Effector memory CD8-positive, alpha-beta T cell (primary cell): ENCODE measurements at regions not wholly inside any gene's neighbourhood (a gene's known extent, or its start where the extent isn't known, plus 50 kb on each side); places are given as distances from the start of the nearest gene placed in this dataset.

Experiments used
- ATAC-seq: fragments of 150-1000 bp; cut with Tn5 transposase; replicated peaks from 2 replicates; pipeline ENCODE4 v1.10.0; 2021; ENCODE audit warnings: mild to moderate bottlenecking, moderate library complexity
- DNase-seq, 3 experiments: peaks; one replicate each; pipeline ENCODE4 v3.0.0; 2021
- H3K27ac Mint-ChIP-seq, 2 donors: one replicate each; pipeline ENCODE4 v1.8.0; 2022; ENCODE audit warnings: mild to moderate bottlenecking in 2 of 2, mixed read lengths in 2 of 2, moderate library complexity in 2 of 2
- H3K27me3 Mint-ChIP-seq, 2 donors: one replicate each; pipeline ENCODE4 v1.8.0; 2022; ENCODE audit warnings: mixed read lengths in 2 of 2
- H3K36me3 Mint-ChIP-seq: one replicate; pipeline ENCODE4 v1.8.0; 2022; ENCODE audit warnings: mild to moderate bottlenecking, moderate library complexity, mixed read lengths; ENCODE audit not compliant: insufficient read depth
- H3K4me1 Mint-ChIP-seq, 2 donors: one replicate each; pipeline ENCODE4 v1.8.0; 2022; ENCODE audit warnings: low read depth in 2 of 2, mixed read lengths in 2 of 2
- H3K4me3 Mint-ChIP-seq, 2 donors: one replicate each; pipeline ENCODE4 v1.8.0; 2022; ENCODE audit warnings: mild to moderate bottlenecking in 2 of 2, mixed read lengths in 2 of 2, moderate library complexity in 2 of 2
- H3K9me3 Mint-ChIP-seq, 2 donors: one replicate each; pipeline ENCODE4 v1.8.0; 2022; ENCODE audit warnings: mixed read lengths in 2 of 2

DNA sequence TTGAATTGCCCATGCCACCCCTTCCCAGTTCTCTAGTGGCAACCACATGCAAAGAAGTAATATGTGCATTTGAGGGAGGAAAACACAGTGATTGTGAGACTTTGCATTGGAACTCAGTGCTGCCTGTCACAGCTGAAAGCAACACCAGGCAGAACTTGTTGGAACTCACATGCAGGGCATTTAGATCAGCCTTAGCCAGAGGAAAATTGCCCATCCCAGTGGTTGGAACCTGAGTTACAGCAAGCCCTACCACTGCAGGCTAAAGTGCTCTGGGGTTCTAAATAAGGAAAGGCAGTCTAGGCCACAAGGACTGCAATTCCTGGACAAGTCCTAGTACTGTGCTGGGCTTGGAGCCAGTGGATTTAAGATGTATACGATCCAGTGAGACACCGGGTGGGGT lies 245.3 kb upstream of the UFL1 start:
- Mint-ChIP-seq H3K9me3 (no peaks in the 10 kb centered on the region), H3K4me3 (no peak overlapping the region), H3K27ac (no peak overlapping the region), H3K36me3 (no peaks in the 10 kb centered on the region), H3K4me1 (no peaks in the 10 kb centered on the region), H3K27me3 (peaks cover 17 to 21% of the 10 kb centered on the region in 2 donors)
- ATAC-seq, result no peak
- DNase-seq, result no peak

- no peaks in the 10 kb centered on the region for H3K4me1 Mint-ChIP-seq
- peaks cover 17 to 21% of the 10 kb centered on the region in 2 donors for H3K27me3 Mint-ChIP-seq
- no peak overlapping the region for H3K4me3 Mint-ChIP-seq
- peaks cover 0 to 2% of the 10 kb centered on the region in 2 donors for H3K9me3 Mint-ChIP-seq
- DNase-seq (no peak), ATAC-seq (no peak)
- H3K27ac Mint-ChIP-seq, result no peak overlapping the region
- no peaks in the 10 kb centered on the region for H3K36me3 Mint-ChIP-seq
Measured at GRCh38 chr6:96276856-96277255, 244.8 kb upstream of the UFL1 start.

GRCh38 chr6:96279084-96279483 lies 242.5 kb upstream of the UFL1 start:
- H3K4me1 Mint-ChIP-seq, result no peaks in the 10 kb centered on the region
- ATAC-seq, result no peak
- H3K9me3 Mint-ChIP-seq, result peaks cover 0 to 2% of the 10 kb centered on the region in 2 donors
- no peak overlapping the region for H3K27ac Mint-ChIP-seq
- DNase-seq, result no peak
- H3K27me3 Mint-ChIP-seq, result peaks cover 17 to 21% of the 10 kb centered on the region in 2 donors
- no peak overlapping the region for H3K4me3 Mint-ChIP-seq
- no peaks in the 10 kb centered on the region for H3K36me3 Mint-ChIP-seq

DNA sequence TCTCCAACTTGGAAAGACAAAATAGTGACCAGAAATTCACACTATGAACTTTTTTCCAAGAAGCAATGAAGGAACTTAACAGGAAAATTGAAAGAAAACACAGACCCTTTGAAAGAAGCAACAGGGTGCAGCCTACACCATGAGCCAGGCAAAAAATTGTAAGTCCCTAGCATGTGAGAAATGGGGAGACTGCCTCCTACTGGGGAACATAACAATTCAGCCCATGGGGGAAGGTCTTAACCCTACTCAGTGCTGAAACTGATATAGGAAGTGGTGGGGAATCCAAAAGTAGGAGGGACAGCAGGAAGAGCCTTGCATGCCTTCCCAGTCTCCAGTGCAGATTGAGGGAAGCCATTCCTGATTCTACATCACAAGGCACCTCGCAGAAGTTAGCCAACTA lies 235.1 kb upstream of the UFL1 start:
- no peak overlapping the region for H3K4me3 Mint-ChIP-seq
- peaks cover 0 to 1% of the 10 kb centered on the region in 2 donors for H3K9me3 Mint-ChIP-seq
- H3K36me3 Mint-ChIP-seq, result peaks cover 3% of the 10 kb centered on the region
- ATAC-seq (no peak), DNase-seq (no peak)
- peaks cover 15 to 21% of the 10 kb centered on the region in 2 donors for H3K27me3 Mint-ChIP-seq
- no peaks in the 10 kb centered on the region for H3K4me1 Mint-ChIP-seq
- no peak overlapping the region for H3K27ac Mint-ChIP-seq

DNA sequence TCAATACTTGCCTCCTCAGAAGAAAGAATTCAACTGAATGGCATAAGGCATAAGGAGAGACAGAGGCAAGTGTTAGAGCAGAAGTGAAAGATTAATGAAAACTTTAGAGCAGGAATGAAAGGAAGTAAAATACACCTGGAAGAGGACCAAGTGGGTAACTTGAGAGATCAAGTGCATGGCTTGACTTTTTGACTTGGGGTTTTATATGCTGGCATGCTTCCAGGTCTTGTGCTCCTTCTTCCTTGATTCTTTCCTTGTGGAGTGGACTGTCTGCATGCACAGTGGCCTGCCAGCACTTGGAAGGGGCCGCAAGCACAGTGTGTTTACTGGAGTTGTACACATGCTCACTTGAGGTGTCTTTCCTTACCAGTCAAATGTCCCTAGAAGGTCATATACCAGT lies 222.1 kb upstream of the UFL1 start:
- ATAC-seq (no peak), DNase-seq (no peak)
- H3K27me3 Mint-ChIP-seq, result peaks cover 0 to 6% of the 10 kb centered on the region in 2 donors
- H3K27ac Mint-ChIP-seq, result no peak overlapping the region
- no peaks in the 10 kb centered on the region for H3K9me3 Mint-ChIP-seq
- no peaks in the 10 kb centered on the region for H3K4me1 Mint-ChIP-seq
- H3K4me3 Mint-ChIP-seq, result no peak overlapping the region
- no peaks in the 10 kb centered on the region for H3K36me3 Mint-ChIP-seq

DNA sequence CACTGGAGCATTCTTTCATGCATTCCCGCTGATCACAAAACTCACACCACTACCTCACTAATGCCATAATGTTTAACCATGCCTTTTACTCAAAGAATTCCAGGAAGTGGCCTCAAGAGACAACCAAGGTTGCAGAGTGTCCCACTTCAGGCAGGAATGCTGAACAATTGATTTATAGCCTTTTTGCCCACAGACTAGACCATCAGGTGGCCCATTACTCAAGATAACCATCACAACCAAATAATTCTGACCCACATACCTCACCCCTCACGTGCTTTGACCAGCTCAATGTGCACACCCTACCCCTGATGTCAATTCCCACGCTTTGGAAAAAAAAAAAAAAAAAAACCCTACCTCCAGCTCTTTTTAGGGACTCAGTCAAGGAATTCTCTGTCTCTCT lies 220.6 kb upstream of the UFL1 start:
- H3K27ac Mint-ChIP-seq, result no peak overlapping the region
- no peak overlapping the region for H3K4me3 Mint-ChIP-seq
- no peak for ATAC-seq
- DNase-seq, result no peak
- H3K4me1 Mint-ChIP-seq, result peaks cover 0 to 1% of the 10 kb centered on the region in 2 donors
- H3K9me3 Mint-ChIP-seq, result no peaks in the 10 kb centered on the region
- H3K27me3 Mint-ChIP-seq, result peaks cover 0 to 6% of the 10 kb centered on the region in 2 donors
- H3K36me3 Mint-ChIP-seq, result no peaks in the 10 kb centered on the region

- Mint-ChIP-seq H3K27ac (no peak overlapping the region), H3K4me1 (peaks cover 0 to 1% of the 10 kb centered on the region in 2 donors), H3K27me3 (peaks cover 0 to 6% of the 10 kb centered on the region in 2 donors), H3K4me3 (no peak overlapping the region), H3K36me3 (no peaks in the 10 kb centered on the region), H3K9me3 (no peaks in the 10 kb centered on the region)
- DNase-seq, result no peak
- no peak for ATAC-seq
Measured at GRCh38 chr6:96301781-96302180, 219.8 kb upstream of the UFL1 start.

DNA sequence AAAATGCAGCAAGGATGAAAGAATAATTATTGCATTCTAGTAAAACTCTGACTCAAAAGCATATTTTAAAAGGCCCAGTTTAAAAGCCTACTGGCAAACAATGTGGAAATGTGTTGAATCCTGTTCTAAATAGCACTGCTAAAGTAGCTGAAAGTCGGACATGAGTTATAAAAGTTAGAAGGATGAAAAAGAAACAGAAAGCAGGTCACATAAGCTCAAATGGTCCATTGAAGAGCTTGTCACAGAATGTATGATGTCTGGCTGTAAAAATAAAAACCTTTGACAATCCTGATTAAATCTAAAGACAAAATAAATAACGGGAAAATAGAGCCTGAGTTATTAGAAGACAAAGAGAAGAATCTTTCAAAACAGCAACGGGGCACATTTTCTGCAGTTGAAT lies 218.6 kb upstream of the UFL1 start:
- Mint-ChIP-seq H3K9me3 (no peaks in the 10 kb centered on the region), H3K27me3 (peaks cover 0 to 6% of the 10 kb centered on the region in 2 donors)

DNA sequence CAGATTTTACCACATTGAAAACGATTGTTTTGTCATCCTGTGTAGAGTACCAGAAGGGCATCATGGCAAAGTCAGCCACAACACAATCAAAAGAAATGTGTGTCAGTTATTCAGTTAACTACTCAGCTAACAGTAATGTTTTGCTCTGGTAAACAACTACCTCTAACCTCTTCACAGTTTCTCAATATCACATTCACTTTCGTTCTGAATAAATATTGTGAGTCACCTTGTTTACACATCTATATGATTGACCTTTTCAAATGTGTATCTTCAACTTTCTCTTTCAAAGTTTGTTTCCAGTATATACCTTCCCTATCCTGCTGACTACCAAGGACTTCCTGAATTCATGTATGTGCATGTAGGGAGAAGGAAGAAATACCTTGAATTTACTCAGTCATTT lies 216.6 kb upstream of the UFL1 start:
- ATAC-seq (no peak), DNase-seq (no peak)
- H3K4me1 Mint-ChIP-seq, result peaks cover 0 to 1% of the 10 kb centered on the region in 2 donors
- H3K4me3 Mint-ChIP-seq, result no peak overlapping the region
- no peaks in the 10 kb centered on the region for H3K36me3 Mint-ChIP-seq
- no peak overlapping the region for H3K27ac Mint-ChIP-seq
- no peaks in the 10 kb centered on the region for H3K9me3 Mint-ChIP-seq
- peaks cover 3 to 6% of the 10 kb centered on the region in 2 donors for H3K27me3 Mint-ChIP-seq

More for the DNA sequence above, 218.6 kb upstream of the UFL1 start:
- Mint-ChIP-seq H3K4me3 (no peak overlapping the region), H3K27ac (no peak overlapping the region), H3K36me3 (no peaks in the 10 kb centered on the region), H3K4me1 (peaks cover 0 to 1% of the 10 kb centered on the region in 2 donors)
- no peak for DNase-seq
- ATAC-seq, result no peak

DNA sequence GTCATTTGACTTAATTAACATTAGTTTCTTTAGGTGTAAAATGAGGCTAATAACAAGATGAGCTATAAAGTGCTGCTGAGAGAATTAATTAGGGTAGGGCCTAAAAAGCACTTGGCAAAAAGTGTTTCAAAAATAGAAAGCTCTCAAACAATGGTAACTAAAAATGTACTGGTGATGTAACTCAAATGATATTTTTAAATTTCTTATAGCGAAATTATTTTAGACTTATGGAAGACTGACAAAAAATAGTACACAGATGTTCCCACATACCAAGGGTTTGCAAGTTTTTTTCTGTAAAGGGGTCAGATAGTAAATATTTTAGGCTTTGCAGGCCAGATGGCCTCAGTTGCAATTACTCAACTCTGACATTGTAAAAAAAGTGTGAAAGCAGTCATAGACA lies 190.7 kb upstream of the UFL1 start:
- DNase-seq (no peak), ATAC-seq (no peak)
- H3K27me3 Mint-ChIP-seq, result peaks cover 0 to 5% of the 10 kb centered on the region in 2 donors
- peaks cover 3% of the 10 kb centered on the region for H3K36me3 Mint-ChIP-seq
- no peak overlapping the region for H3K27ac Mint-ChIP-seq
- no peaks in the 10 kb centered on the region for H3K9me3 Mint-ChIP-seq
- no peak overlapping the region for H3K4me3 Mint-ChIP-seq
- no peaks in the 10 kb centered on the region for H3K4me1 Mint-ChIP-seq

DNA sequence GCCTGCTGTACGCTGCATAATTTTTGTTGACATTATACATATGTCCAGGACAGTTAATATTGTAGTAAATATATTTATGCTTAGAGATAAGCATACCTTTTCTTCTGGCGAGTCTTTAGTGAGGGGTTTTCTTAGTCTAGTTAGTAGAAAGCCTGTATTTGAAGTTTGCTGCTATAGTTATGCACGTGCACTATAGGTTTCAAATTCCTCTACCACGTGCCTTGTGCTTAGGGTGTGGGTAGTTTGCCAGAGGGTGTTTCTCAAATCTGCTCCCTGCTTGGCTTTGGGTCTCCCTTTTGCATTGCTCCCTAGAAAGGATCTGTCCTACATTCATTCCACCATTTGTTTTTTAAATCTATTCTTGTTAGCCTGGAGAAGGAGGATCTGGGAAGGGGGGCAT lies 181.4 kb upstream of the UFL1 start:
- Mint-ChIP-seq H3K27me3 (peaks cover 15 to 28% of the 10 kb centered on the region in 2 donors), H3K9me3 (peaks cover 0 to 8% of the 10 kb centered on the region in 2 donors), H3K36me3 (no peaks in the 10 kb centered on the region), H3K4me3 (no peak overlapping the region), H3K27ac (no peak overlapping the region), H3K4me1 (no peaks in the 10 kb centered on the region)
- DNase-seq, result no peak
- no peak for ATAC-seq

GRCh38 chr6:96345501-96345900 lies 176.1 kb upstream of the UFL1 start:
- ATAC-seq, result no peak
- no peaks in the 10 kb centered on the region for H3K36me3 Mint-ChIP-seq
- H3K4me1 Mint-ChIP-seq, result no peaks in the 10 kb centered on the region
- peaks cover 0 to 8% of the 10 kb centered on the region in 2 donors for H3K9me3 Mint-ChIP-seq
- DNase-seq, result no peak
- peaks cover 24 to 26% of the 10 kb centered on the region in 2 donors for H3K27me3 Mint-ChIP-seq
- H3K27ac Mint-ChIP-seq, result no peak overlapping the region
- no peak overlapping the region for H3K4me3 Mint-ChIP-seq

GRCh38 chr6:96381246-96381645 lies 140.4 kb upstream of the UFL1 start:
- ATAC-seq (no peak), DNase-seq (no peak)

DNA sequence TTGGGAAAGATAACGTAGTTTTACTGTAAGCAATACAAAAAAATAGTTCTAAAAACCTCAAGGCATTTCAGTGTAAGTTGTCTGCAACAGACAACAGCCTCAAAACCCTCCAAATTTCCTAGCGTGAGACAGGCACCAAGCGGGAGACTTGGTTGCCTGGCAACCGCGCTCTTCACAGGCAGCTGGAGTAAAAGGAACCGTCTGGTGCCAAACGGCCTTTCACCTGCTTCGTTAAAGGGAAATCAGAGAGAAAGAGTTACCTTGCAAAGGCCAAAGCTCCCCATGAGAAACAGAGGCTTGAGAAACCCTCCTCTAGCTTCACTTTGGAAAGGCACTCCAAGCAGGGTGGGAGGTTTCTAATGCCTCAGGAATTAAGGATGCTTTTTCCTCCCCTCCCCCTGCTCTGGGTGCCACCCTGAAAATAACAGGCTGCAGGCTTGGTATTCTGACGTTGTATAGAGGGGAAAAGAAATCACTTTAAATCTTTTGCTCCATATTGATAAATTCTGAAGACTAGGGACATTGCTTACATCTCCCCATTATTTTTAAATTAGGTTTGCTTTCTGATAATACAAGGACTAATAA lies 129.7 kb upstream of the UFL1 start:
- Mint-ChIP-seq H3K27me3 (peaks cover 0 to 15% of the 10 kb centered on the region in 2 donors), H3K4me1 (no peaks in the 10 kb centered on the region), H3K36me3 (no peaks in the 10 kb centered on the region), H3K27ac (no peak overlapping the region), H3K4me3 (no peak overlapping the region), H3K9me3 (no peaks in the 10 kb centered on the region)
- ATAC-seq (no peak), DNase-seq (no peak)

More at GRCh38 chr6:96381246-96381645, 140.4 kb upstream of the UFL1 start:
- Mint-ChIP-seq H3K9me3 (no peaks in the 10 kb centered on the region), H3K36me3 (no peaks in the 10 kb centered on the region), H3K27me3 (peaks cover 13 to 14% of the 10 kb centered on the region in 2 donors), H3K4me3 (no peak overlapping the region), H3K4me1 (no peaks in the 10 kb centered on the region), H3K27ac (no peak overlapping the region)
